MM.1S (cell line): ENCODE measurements at regions not wholly inside any gene's neighbourhood (a gene's known extent, or its start where the extent isn't known, plus 50 kb on each side); places are given as distances from the start of the nearest gene placed in this dataset.

Experiments
- DNase-seq: peaks from one replicate; pipeline ENCODE4 v3.0.0-alpha.2; 2015
- H2AFZ ChIP-seq: fragments of 300-600 bp; sonication (generic); 2 replicates; pipeline ENCODE4 v1.6.0; 2016; ENCODE audit warnings: antibody characterized with exemption, low read length
- H3F3A ChIP-seq: fragments of 300-600 bp; sonication (generic); 2 replicates; pipeline ENCODE4 v1.6.1; 2016; ENCODE audit warnings: mild to moderate bottlenecking, antibody characterized with exemption, low read length, moderate library complexity, mixed read lengths; ENCODE audit not compliant: insufficient read depth
- H3K27ac ChIP-seq: fragments of 300-600 bp; sonication (generic); 2 replicates; pipeline ENCODE4 v1.5.1; 2016; ENCODE audit warnings: mild to moderate bottlenecking, low read length
- H3K27me3 ChIP-seq: fragments of 300-600 bp; sonication (generic); replicated peaks from 2 replicates; pipeline ENCODE4 v1.6.0; 2016; ENCODE audit warnings: low read length; ENCODE audit not compliant: insufficient read depth
- H3K36me3 ChIP-seq: fragments of 300-600 bp; sonication (generic); replicated peaks from 2 replicates; pipeline ENCODE4 v1.6.1; 2016; ENCODE audit warnings: mild to moderate bottlenecking, low read length, mixed read lengths; ENCODE audit not compliant: insufficient read depth
- H3K4me1 ChIP-seq: fragments of 300-600 bp; sonication (generic); 2 replicates; pipeline ENCODE4 v1.6.1; 2016; ENCODE audit warnings: low read length, mixed read lengths
- H3K4me2 ChIP-seq: fragments of 300-600 bp; sonication (generic); 2 replicates; pipeline ENCODE4 v1.6.0; 2016; ENCODE audit warnings: low read depth, low read length
- H3K4me3 ChIP-seq: fragments of 300-600 bp; sonication (generic); 2 replicates; pipeline ENCODE4 v1.5.1; 2016; ENCODE audit warnings: low read length, mixed read lengths
- H3K79me2 ChIP-seq: fragments of 300-600 bp; sonication (generic); 2 replicates; pipeline ENCODE4 v1.6.1; 2016; ENCODE audit warnings: mixed run types, low read length, mixed read lengths
- H3K9ac ChIP-seq: fragments of 300-600 bp; sonication (generic); 2 replicates; pipeline ENCODE4 v1.6.1; 2016; ENCODE audit warnings: low read length, mixed read lengths
- H3K9me2 ChIP-seq: fragments of 300-600 bp; sonication (generic); replicated peaks from 2 replicates; pipeline ENCODE4 v1.6.1; 2016; ENCODE audit warnings: mild to moderate bottlenecking, low read length, mixed read lengths; ENCODE audit not compliant: insufficient read depth
- H3K9me3 ChIP-seq: fragments of 300-600 bp; sonication (generic); replicated peaks from 2 replicates; pipeline ENCODE4 v1.6.1; 2016; ENCODE audit warnings: mild to moderate bottlenecking, low read length, mixed read lengths; ENCODE audit not compliant: insufficient read depth
- H4K20me1 ChIP-seq: fragments of 300-600 bp; sonication (generic); 2 replicates; pipeline ENCODE4 v1.6.1; 2016; ENCODE audit warnings: mild to moderate bottlenecking, low read length, moderate library complexity, mixed read lengths; ENCODE audit not compliant: insufficient read depth
- CTCF ChIP-seq: fragments of 300-600 bp; sonication (generic); IDR thresholded peaks from 2 replicates; pipeline ENCODE4 v1.5.1; 2016; ENCODE audit warnings: antibody characterized with exemption, low read length, mixed read lengths
- EZH2 ChIP-seq: fragments of 300-600 bp; sonication (generic); optimal IDR thresholded peaks from 2 replicates; pipeline ENCODE3; 2017; ENCODE audit warnings: low read depth, mild to moderate bottlenecking, antibody characterized with exemption, low read length, mixed read lengths
- EZH2phosphoT487 ChIP-seq: fragments of 300-600 bp; sonication (generic); IDR thresholded peaks from 2 replicates; pipeline ENCODE4 v1.6.1; 2018; ENCODE audit warnings: antibody characterized with exemption, low read length

- H3K79me2 ChIP-seq, result peaks cover 7% of the 10 kb centered on the region
- H3K4me3 ChIP-seq, result no peak overlapping the region
- H4K20me1 ChIP-seq, result no peaks in the 10 kb centered on the region
- DNase-seq, result no peak
- H3K9me3 ChIP-seq, result no peaks in the 10 kb centered on the region
- H2AFZ ChIP-seq, result no peak overlapping the region
- TF ChIP-seq EZH2phosphoT487, result no peak
- H3K27ac ChIP-seq, result peak overlapping the region; percentile 89; the same call in 1 of the 2 replicates
- no peak overlapping the region for H3K4me2 ChIP-seq
- peaks cover 29% of the 10 kb centered on the region for H3F3A ChIP-seq
- H3K9me2 ChIP-seq, result no peaks in the 10 kb centered on the region
- no peak overlapping the region for H3K9ac ChIP-seq
- peaks cover 56% of the 10 kb centered on the region for H3K4me1 ChIP-seq
- no peaks in the 10 kb centered on the region for H3K36me3 ChIP-seq
- H3K27me3 ChIP-seq, result no peaks in the 10 kb centered on the region
Measured at GRCh38 chrX:45757272-45757671, 556.6 kb upstream of the DIPK2B start.

- Histone ChIP-seq H3K9me2 (no peaks in the 10 kb centered on the region), H4K20me1 (no peaks in the 10 kb centered on the region), H3K27me3 (no peaks in the 10 kb centered on the region), H3K79me2 (peaks cover 7% of the 10 kb centered on the region), H3K9ac (no peak overlapping the region), H3K27ac (no peak overlapping the region), H3K36me3 (no peaks in the 10 kb centered on the region), H3F3A (peaks cover 29% of the 10 kb centered on the region), H3K4me2 (no peak overlapping the region), H3K4me1 (peaks cover 56% of the 10 kb centered on the region), H3K4me3 (no peak overlapping the region), H3K9me3 (no peaks in the 10 kb centered on the region), H2AFZ (no peak overlapping the region)
- TF ChIP-seq EZH2 (no peak), EZH2phosphoT487 (no peak)
- no peak for DNase-seq
Measured at GRCh38 chrX:45756557-45756956, 555.9 kb upstream of the DIPK2B start.

- Histone ChIP-seq H3K9me3 (no peaks in the 10 kb centered on the region), H3K79me2 (peaks cover 7% of the 10 kb centered on the region), H3K9ac (no peak overlapping the region), H3F3A (peaks cover 29% of the 10 kb centered on the region), H3K4me1 (peaks cover 50% of the 10 kb centered on the region), H3K4me3 (no peak overlapping the region), H3K36me3 (no peaks in the 10 kb centered on the region), H3K4me2 (no peak overlapping the region), H3K27ac (no peak overlapping the region), H2AFZ (no peak overlapping the region), H3K27me3 (no peaks in the 10 kb centered on the region), H3K9me2 (no peaks in the 10 kb centered on the region), H4K20me1 (no peaks in the 10 kb centered on the region)
- no peak for DNase-seq
- TF ChIP-seq CTCF, result no peak
- TF ChIP-seq EZH2phosphoT487, result no peak
- no peak for TF ChIP-seq EZH2
Measured at GRCh38 chrX:45755703-45756102, 555.0 kb upstream of the DIPK2B start.

- H2AFZ ChIP-seq, result no peak overlapping the region
- H3F3A ChIP-seq, result peaks cover 4% of the 10 kb centered on the region
- no peaks in the 10 kb centered on the region for H3K36me3 ChIP-seq
- no peak overlapping the region for H3K4me2 ChIP-seq
- H3K4me1 ChIP-seq, result peaks cover 20% of the 10 kb centered on the region
- no peaks in the 10 kb centered on the region for H3K9me3 ChIP-seq
- no peak overlapping the region for H3K4me3 ChIP-seq
- H3K79me2 ChIP-seq, result no peaks in the 10 kb centered on the region; the same call in none of the 2 replicates
- no peak overlapping the region for H3K27ac ChIP-seq
- no peak for DNase-seq
- H4K20me1 ChIP-seq, result no peaks in the 10 kb centered on the region
- no peaks in the 10 kb centered on the region for H3K27me3 ChIP-seq
- TF ChIP-seq EZH2 (no peak), CTCF (no peak), EZH2phosphoT487 (no peak)
- no peak overlapping the region for H3K9ac ChIP-seq
- no peaks in the 10 kb centered on the region for H3K9me2 ChIP-seq
Measured at GRCh38 chrX:45751156-45751555, 550.5 kb upstream of the DIPK2B start.
